LNCAP (cell line): ENCODE measurements at regions not wholly inside any gene's neighbourhood (a gene's known extent, or its start where the extent isn't known, plus 50 kb on each side); places are given as distances from the start of the nearest gene placed in this dataset.

Source experiments
- CTCF ChIP-seq: fragments of 450-650 bp; IDR thresholded peaks from 2 replicates; pipeline ENCODE4 v1.5.1; 2017; ENCODE audit warnings: mild to moderate bottlenecking

- TF ChIP-seq CTCF: no peak
Measured at GRCh38 chr4:62262676-62263075, 1062.5 kb downstream of the ADGRL3 start.

GRCh38 chr4:62260254-62260653, 1060.1 kb downstream of the ADGRL3 start:
- TF ChIP-seq CTCF: no peak

GRCh38 chr4:62256479-62256878, 1056.4 kb downstream of the ADGRL3 start:
- no peak for TF ChIP-seq CTCF

DNA sequence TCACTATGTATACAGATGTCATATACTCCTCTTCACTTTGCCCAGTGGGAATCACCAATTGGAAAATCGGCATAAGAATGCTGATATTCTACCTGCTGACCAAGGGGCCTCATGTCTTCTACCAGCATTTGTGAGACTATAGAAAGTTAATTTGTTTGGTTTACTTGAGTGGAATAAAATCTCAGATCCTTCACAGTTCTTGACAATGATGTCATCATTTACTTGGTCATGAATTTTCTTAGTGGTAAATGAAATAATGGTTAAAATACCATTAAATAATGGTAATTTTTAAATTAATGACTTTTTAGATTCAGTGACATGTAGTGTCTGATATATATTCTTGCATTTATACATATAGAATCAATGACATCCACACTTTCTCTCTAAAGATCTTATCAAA, 1052.6 kb downstream of the ADGRL3 start:
- no peak for TF ChIP-seq CTCF

- TF ChIP-seq CTCF: no peak
Measured at GRCh38 chr4:62250100-62250499, 1050.0 kb downstream of the ADGRL3 start.

- no peak for TF ChIP-seq CTCF
Measured at GRCh38 chr4:62243895-62244294, 1043.8 kb downstream of the ADGRL3 start.

DNA sequence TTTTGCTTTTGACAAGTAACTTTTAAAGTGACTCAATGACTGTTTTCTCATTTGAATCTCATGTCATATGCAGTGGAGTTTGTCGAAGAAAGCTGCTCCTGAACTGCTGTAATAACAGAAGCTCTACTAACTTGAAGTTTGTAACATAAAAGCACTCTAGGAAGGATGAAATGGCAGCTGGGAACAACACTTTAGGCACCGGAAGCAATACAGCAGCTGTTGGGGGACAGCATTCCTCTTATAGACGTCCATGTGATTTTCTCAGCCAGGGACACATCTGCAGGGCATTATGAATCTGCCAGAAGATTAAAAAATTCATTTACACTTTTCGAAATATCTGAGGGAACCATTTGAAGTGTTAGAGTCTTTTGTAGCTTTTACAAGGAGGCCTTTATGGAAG, 1035.8 kb downstream of the ADGRL3 start:
- TF ChIP-seq CTCF: no peak

GRCh38 chr4:62232814-62233213, 1032.7 kb downstream of the ADGRL3 start:
- no peak for TF ChIP-seq CTCF
